ENCODE measurements at regions not wholly inside any gene's neighbourhood (a gene's known extent, or its start where the extent isn't known, plus 50 kb on each side); places are given as distances from the start of the nearest gene placed in this dataset.

- TF ChIP-seq CTCF (IDR thresholded peaks at IDR 0.05; ENCODE audit: control extremely low read depth in 1 of 3, insufficient read depth in 1 of 3, low read depth in 1 of 3, low read length in 3 of 3) (no peak), TCF12 (IDR thresholded peaks at IDR 0.05; ENCODE audit: low read depth, low read length) (no peak), CREB1 (IDR thresholded peaks at IDR 0.05) (no peak), RAD21 (IDR thresholded peaks at IDR 0.05 in 1 of 2, conservative IDR thresholded peaks at IDR 0.05 in 1 of 2; ENCODE audit: low read depth in 2 of 2, low read length in 2 of 2) (no peak), CHD1 (IDR thresholded peaks at IDR 0.05; ENCODE audit: low read depth, low read length) (no peak), SUZ12 (IDR thresholded peaks at IDR 0.05; ENCODE audit: low read length) (no peak), SRF (IDR thresholded peaks at IDR 0.05; ENCODE audit: low read depth, low read length) (no peak), EZH2 (IDR thresholded peaks at IDR 0.05; ENCODE audit: low read depth, low read length, severe bottlenecking) (no peak), MAX (IDR thresholded peaks at IDR 0.05) (no peak), ATF3 (IDR thresholded peaks at IDR 0.05; ENCODE audit: insufficient read depth, low read depth, low read length) (no peak), POLR2A (IDR thresholded peaks at IDR 0.05; ENCODE audit: control extremely low read depth in 1 of 2, low read depth in 2 of 2, low read length in 2 of 2) (no peak), POLR2AphosphoS5 (IDR thresholded peaks at IDR 0.05; ENCODE audit: low read depth, low read length) (no peak), CEBPB (IDR thresholded peaks at IDR 0.05; ENCODE audit: low read depth, low read length) (no peak), HDAC2 (IDR thresholded peaks at IDR 0.05; ENCODE audit: borderline replicate concordance in 1 of 2, low read depth in 2 of 2, low read length in 2 of 2) (no peak)
Measured at GRCh38 chr14:53514197-53514596, 361.1 kb upstream of the DDHD1 start.

Data from H1 (cell line).